ENCODE measurements at regions not wholly inside any gene's neighbourhood (a gene's known extent, or its start where the extent isn't known, plus 50 kb on each side); places are given as distances from the start of the nearest gene placed in this dataset.
"Not testable (repeated sequence)": the region's sequence is repeated elsewhere in the genome, so short reads cannot be mapped to it uniquely, and the experiment has no call there.

DNA sequence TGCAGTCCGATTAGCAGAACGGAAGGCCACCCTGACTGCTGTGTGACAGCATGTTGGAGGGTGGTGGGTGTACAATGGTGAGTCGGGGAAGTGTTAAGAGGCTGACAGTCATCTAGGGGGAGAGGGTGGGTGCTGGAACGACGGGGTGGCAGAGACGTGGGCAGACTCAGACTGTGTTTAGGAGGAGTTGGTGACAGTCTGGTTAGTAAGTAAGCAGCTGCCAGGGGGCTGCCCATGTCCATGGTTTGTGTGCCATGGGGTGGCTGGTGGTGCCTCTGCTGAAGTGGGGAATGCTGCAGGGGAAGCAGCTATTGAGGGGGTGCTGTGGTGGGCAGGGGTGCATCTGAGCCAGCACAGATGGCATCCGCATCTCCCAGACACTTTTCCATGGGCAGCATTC is 51.3 kb upstream of the BOD1 start:
- DNase-seq = no peak

DNA sequence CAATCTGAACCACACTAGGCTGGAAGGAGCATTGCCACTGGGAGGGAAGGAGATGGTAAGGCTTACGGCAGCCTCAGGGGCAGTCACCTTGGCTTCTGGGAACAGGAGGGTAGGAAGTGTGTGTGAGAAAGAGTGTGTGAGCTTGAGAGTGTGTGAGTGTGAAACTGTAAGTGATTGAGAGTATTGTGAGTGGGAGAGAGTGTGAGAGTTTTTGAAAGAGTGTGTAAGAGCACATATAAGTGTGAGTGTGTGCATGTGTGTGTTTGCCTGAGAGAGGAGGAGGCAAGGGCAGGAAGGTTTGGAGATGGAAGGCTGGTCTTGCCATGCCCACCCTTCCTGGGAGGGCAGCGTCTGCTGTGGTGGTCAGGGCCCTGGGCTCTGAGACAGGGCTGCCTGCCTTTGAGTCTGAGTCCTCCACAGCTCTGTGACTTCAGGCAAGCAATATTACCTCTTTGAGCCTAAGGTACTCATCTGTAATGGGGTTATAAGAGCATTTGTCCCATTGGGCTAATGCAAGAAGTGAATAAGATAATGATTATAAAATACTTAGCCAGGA is 51.9 kb upstream of the BOD1 start:
- DNase-seq = no peak

DNA sequence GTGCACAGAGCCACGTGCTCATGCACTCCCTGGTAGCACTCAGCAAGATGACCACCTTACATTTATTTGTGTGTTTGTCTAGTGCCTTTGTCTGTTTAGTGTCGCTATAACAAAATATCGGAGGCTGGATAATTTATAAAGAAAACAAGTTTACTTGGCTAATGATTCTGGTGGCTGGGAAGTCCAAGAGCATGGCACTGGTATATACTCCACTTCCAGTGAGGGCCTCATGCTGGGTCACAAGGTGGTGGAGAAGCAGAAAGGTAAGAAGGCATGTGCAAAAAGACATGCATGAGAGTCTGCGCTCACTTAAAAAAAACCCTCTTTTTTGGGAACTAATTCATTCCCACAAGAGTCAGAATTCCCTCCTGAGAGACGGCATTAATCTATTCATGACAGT is 52.5 kb upstream of the BOD1 start:
- DNase-seq = no peak

DNA sequence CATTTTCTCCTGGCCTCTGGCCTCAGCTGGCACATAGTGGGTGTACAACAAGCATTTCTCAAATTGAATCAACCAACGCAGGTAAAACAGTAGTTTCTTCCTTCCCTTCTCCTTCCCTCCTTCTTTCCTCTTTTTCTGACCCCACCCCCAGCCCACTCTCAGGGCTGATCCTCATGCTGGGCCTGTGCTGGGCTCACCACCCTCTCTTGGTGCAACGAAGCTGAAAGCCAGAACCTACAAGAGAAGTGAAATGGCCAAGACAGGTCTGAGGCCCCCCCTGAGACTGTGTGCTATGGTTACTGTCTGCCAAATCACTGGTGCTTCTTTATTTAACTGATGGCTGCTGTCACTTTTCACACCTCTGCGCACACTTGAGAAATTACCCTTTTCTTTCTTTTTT is 53.0 kb upstream of the BOD1 start:
- no peak for DNase-seq

DNA sequence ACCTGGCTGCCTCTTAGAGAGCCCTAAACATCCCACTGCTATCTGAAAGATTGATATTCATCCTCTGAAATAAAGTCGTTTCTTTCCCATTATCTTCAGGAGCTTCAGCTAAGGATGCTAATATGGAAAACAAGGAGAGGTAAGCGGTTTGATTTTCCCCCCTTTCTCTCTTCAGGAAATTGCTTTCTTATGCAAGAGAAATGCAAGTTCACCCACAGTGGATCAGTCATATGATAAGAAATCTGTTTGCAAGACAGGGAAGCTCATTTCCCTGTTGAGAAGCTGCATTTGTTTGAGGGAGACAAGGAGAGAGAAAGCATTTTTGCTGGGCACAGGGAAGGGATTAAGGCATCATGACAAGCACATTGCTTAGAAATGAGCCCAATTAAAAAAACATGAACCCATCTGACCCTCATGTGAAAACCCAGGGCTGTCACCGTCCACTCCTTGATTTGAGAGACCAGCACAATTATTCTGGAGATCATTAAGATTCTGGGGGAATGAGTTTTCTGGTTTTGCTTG is 53.7 kb upstream of the BOD1 start:
- no peak for DNase-seq

DNA sequence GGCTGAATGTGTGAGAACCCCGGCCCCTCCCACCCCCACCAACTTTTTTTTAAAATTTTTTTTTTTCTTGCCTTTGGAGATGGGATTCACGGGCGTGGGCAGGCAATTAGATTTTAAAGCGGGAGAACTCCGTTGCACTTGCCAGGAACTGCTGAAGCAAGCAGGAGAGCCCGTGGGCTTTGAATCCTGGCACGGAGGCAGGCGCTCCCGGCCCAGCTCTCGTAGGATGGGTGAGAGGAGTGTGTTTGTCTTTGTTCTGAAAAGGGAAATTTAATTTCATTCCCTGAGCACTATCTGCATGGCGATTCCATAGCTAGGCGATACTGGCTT is 54.3 kb upstream of the BOD1 start:
- DNase-seq = no peak

DNA sequence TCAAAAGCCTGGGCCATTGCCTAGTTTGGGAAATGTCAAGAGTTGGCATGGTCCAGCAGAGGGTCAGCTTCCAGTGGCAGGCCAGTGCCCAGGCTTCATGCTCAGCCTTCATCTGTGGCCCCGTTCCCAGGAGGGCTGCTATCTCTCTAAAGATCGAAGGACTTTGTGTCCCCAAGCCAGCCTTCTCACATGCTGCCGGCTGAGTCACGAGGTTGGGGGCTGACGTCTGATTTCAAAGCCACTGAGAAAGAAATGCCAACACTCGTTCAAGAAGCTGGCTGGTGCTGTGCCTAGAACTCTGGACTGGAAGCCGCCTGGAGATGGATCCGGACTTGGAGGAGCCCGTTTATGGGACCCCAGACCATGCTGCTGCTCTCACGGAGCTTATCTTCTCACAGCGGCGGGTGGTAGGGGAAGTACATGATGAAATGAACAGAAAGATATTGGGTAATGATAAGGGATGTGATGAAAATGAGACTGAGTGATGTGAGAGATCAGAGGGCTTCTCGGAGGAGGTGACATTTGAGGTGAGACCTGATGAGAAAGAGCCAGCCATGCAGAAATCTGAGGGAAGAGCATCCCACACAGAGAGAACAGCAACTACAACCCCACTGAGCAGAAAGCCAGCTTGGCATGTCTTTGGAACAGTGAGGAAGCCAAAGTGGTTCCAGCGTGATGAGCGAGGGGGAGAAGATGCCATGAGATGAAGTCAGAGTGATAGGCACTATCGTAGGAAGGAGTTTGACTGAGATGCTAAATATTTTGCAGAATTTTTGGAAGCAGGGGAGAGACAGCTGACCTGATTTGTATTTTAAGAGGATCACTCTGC is 54.9 kb upstream of the BOD1 start:
- DNase-seq = no peak

DNA sequence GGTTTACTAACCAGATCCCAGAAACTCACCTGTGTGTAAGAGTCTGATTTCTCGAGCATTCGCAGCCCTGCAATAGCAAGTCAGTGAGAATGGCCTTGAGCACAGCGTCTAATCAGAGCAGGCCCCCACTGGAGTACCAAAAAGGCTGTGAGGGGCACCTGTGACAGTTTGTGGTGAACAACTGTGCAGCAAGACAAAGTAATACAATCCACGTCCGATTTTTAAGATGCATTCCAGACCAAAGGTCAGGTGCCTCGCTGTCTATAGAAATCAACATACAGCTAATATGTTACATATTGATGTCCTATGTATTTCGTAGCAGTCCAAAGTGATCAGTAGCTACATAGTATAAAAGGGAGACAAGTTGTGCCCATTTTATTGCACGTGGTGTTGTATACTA is 55.7 kb upstream of the BOD1 start:
- DNase-seq = no peak

DNA sequence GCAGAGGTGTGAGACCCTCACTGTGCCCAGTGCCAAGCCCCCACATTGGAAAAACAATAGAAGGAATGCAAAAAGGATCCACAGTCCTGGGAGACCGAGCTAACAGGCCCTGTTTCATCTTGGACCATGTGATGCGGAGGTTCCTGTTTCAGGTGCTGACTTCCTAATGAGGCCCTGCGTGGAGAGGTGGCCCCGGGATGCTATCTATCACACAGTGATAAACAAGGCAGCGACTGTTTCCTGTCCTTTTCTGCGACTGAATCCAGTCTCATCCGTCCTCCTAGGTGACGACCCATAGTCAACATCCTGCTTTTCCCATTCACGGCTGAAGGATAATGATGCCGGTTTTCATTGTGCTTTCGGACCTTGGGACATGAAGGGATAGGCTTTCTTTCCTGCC is 56.4 kb upstream of the BOD1 start:
- no peak for DNase-seq

DNA sequence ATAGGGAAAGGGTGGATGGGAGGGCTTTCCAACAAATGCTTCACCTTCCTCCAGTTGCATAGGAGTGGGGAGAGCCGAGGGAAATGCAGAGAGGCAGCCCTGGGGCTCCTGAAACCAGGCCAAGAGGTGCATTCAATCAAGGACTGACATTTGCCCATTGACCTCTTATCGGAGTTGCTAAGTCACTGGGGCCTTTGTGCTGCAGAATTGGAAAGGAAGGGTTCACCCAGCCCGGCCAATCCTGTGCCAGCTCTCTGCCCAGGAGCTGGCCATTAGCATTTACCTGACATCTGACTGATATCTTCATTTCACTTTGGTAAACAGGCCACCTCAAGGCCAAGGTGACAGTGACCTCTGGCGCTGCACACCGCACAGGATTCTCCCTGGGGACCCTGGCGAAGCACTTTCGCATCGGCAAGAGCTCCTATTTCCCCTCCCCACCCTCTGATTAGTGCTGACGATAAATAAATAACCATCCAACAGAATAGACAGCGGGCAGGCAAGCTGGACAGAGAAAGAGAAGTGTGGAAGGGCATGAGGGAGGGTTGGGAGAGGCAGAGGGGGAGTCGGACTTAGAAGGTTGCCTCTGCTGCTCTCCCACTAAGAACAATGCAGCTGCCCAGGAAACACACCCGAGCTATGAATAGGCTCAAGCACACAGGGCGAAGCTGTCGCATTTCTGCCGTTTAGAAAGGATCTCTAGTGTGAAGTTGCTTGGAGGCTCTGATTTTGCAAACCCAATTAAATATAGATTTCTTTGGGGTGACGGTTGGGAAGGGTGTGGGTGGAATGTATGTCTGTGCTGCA is 57.0 kb upstream of the BOD1 start:
- DNase-seq = no peak

DNA sequence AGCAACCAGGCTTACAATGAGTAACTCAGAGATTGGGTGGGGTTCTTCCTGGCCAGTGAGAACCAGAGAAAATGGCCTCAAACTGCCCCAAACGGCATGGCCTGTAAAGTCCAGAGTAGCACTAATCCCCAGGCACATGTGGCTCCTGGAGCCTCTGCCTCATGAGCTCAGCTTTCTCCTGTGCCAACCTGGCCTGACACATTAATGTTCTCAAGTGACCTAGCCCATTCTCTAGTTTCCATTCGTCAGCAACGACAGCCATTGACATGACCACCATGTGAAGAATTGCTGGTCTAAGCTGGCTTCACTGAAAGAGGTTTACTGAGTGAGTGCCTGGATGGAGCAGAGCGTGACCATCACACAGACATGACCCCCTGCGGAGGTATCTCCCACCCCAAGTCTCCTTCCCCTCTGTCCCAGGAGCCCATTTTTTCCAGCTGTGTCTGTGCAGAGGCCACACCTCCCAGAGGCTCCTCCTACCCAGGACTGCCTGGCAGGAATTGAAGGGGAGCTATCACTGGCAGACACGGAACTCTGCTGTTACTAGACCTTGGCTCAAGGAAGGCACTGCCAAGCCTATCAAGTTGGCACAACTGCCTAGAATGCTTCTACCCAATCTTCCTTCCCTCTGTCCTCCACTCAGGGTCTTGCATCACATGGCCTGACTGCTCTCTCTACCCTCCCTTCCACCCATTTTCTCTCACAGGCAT is 59.0 kb upstream of the BOD1 start:
- DNase-seq = no peak

DNA sequence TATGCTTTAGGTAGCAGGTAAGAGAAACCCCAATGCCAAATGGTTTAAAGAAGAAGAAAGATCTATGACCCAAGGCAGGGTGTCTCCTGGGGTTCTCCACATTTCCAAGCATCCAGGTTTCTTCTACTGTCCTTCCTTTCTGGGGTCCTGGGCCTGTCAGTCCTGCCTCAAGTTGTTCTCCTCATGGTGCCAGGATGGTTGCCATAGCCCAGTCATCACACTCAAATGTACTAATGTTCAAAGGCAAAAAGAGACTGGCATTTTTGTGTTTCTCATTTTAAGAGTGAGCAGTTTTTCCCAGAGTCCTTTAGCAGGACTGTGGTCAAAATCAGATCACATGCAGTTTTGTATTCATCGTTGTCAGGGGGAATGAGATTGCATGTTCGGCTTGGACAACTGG is 59.9 kb upstream of the BOD1 start:
- no peak for DNase-seq

DNA sequence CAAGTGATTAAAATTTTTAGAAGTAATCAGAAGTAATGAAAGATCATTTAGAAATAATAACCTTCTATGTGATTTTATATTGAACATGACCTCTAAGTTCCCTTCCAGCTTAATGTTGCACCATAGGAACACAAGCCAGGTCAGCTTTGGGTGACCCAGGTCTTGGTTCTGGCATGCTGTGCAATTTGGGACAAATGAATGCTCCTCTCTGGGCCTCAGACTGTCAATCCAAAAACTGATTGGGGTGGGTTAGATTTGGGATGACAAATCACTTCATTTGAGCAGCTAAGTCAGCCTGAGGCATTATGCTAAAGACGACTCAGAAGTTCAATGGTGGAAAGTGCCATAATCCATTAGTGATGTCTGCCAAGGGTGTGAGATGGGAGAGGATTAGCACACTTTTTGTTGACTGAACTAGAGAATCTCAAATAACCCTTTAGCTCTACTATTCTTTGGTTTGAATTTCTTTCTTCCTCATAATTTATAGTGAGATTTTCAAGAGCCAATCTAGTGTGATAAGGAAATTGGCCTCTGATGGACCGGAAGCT is 60.7 kb upstream of the BOD1 start:
- DNase-seq = no peak

DNA sequence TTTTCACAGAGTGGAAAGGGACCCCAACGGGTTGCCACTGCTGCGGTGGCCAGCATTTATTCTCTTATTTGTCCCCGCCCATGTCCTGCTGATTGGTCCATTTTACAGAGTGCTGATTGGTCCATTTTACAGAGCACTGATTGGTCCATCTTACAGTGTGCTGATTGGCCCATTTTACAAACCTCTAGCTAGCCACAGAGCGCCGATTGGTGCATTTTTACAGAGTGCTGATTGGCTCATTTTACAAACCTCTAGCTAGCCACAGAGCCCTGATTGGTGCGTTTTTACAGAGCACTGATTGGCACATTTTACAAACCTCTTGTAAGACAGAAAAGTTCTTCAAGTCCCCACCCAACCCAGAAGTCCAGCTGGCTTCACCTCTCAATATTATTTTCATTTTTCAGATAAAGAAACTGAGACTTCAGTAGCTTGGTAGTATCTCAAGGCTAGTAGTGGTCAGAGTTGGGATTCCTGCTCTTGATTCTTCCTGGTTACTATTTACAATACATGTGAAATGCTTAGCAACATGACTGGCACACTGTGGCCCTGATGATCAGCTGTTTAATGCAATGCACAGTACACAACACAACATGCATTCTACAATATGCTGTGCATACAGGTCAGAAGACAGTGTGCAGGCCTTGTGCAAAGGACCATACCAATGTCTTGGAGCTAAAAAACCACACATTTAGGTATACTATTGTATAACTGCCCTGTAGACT is 63.6 kb upstream of the BOD1 start:
- DNase-seq = no peak

DNA sequence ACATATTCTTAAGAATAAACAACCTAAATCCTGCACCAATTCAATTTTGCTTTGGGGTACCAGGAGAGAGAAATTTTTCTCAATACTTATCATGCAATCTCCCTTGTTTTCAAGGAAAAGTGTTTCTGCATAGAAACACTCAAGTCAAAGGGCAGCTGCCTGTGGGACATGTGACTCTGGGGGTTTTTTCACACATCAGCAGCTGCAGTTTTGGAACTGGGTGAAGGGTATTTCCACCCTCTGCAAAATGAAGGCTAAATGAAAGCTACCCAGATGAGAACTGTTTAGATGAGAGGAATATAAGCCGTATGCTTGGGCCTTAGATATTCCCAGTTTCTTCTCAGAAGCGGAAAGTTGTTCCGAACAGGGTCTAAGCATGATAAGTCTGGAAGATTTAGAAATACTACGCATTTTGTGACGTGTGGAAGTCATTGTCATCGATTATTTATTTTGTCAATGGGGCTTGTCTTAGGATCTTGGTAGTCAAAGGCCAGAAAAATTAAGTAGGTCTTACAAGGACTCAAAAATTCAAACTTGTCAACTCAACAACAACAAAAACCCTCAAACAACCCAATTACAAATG is 64.3 kb upstream of the BOD1 start:
- DNase-seq = no peak

DNA sequence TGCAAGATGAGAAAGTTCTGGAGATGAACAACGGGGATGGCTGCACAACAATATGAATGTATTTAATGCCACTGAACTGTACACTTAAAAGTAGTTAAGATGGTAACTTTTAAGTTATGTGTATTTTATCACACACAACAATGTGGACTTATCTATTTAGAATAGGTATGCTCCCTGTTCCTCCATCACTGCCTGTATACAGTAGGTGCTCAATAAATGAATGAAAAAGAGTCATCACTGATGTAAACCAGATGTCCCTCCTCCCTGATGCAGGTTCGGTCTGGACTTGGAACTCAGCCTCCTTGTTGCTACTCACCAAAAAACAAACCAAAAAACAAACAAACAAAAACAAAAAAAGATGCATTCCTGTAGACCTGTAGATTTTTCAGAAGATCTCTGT is 65.9 kb upstream of the BOD1 start:
- DNase-seq = no peak

DNA sequence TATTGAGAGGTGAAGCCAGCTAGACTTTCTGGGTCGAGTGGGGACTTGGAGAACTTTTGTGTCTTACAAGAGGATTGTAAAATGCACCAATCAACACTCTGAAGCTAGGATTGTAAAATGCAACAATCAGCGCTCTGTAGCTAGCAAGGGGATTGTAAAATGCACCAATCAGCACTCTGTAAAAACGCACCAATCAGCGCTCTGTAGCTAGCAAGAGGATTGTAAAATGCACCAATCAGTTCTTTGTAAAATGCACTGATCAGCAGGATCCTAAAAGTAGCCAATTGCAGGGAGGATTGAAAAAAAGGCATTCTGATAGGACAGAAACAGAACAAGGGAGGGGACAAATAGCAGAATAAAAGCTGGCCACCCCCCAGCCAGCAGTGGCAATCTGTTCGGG is 68.1 kb upstream of the BOD1 start:
- DNase-seq = not testable (repeated sequence)

DNA sequence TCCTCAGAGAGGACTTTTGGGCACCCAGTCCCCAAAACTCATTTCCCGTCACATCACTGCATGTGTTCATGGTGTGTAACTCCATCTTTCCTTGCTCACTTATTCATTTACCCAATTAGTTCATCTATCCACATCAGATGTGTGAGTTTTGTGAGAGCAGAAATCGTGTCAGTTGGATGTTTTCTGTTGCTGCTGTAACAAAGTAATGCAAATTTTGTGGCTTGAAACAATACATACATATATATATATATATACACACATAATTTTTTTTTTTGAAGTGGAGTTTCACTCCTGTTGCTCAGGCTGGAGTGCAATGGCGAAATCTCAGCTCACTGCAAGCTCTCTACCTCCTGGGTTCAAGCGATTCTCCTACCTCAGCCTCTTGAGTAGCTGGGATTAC is 70.5 kb upstream of the BOD1 start:
- no peak for DNase-seq

DNA sequence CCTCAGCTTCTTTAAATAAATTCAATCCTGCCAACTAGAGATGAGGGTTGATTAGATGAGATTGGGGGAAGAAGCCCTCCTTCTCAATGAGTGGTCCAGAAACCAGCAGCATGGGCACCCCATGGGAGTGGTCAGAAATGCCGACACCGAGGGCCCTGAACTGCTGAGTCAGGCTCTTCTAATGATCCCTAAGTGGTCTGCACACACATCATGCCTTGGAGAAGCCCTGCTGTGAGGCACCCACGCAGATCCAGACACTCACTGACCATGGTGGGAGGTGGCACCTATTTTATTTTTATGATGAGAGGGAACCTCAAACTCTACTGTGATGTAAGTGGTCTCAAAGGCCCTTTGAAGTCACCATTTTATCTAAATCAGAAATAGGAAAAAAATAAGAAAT is 72.3 kb upstream of the BOD1 start:
- DNase-seq = no peak

DNA sequence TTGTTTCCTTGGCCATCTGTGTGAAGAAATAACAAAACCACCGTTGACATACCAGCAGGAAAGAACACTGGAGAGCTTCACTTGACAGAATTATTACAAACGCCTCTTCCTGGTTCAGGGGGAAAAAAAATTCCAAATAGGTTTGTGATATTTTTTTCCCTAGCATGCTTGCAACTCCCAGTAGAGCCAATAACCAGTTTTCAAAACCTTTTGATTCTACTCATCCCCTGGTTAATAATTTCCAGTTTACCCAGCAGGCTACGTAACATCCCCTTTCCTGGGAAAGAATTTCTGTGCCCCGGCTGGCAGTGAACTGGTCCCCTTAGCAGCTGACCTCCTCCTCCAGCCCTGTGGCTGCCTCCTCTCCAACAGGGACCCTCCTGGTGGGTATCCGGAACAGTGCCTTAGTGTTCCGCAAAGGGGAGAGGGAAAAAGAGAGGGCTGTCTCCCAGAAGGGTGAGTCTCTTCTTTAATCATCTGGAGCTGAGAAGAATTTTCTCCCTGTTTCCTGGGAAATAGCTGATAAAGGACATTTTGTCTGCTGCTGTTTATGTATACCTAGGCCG is 72.8 kb upstream of the BOD1 start:
- no peak for DNase-seq

DNA sequence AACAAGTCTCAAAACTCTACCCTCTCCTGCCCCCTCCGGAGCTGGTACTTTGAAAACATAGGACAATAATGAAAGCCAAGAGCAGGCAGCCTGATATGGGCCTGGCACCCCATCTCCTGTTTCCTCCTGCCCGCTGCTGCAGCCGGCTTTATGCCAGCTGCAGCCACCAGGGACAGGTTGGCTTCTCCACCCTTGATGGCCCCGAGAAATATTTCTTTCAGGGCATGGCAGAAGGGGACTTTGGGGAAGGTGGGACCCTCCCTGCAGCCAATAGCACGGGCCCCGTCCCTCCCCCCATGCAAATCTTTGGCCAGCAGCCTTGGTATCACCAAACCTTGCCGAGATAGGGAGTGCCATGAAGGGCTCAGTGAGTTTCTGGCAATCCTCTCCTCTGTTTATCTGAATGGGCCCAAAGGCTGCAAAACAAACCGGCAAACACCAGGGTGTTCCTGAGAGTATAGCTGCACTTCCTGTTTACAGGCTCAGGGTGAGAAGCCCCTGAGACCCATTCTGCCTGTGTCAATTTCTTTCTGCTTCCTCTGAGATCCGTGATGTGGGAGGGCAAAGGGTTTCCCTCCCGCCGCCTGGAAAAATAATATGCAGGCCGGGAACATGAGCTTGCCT is 73.4 kb upstream of the BOD1 start:
- DNase-seq = no peak
